SU-DHL-6 (cell line): ENCODE measurements at regions not wholly inside any gene's neighbourhood (a gene's known extent, or its start where the extent isn't known, plus 50 kb on each side); places are given as distances from the start of the nearest gene placed in this dataset.

Source experiments
- H2AFZ ChIP-seq: fragments of 200-600 bp; sonication (generic); 2 replicates; pipeline ENCODE4 v1.6.1; 2014; ENCODE audit warnings: low read depth, mild to moderate bottlenecking, moderate library complexity, mixed read lengths, antibody characterized with exemption, low read length; ENCODE audit not compliant: severe bottlenecking
- H3F3A ChIP-seq: fragments of 200-600 bp; shearing (Covaris generic); 2 replicates; pipeline ENCODE4 v1.6.0; 2016; ENCODE audit warnings: antibody characterized with exemption, mild to moderate bottlenecking; ENCODE audit not compliant: insufficient read depth
- H3K27ac ChIP-seq: fragments of 200-600 bp; sonication (generic); 2 replicates; pipeline ENCODE4 v1.5.1; 2016; ENCODE audit warnings: low read depth, mild to moderate bottlenecking, low read length, moderate library complexity, mixed read lengths
- H3K27me3 ChIP-seq: fragments of 200-600 bp; sonication (generic), shearing (Covaris generic); 2 replicates; pipeline ENCODE4 v1.6.0; 2014; ENCODE audit warnings: mild to moderate bottlenecking, low read length
- H3K36me3 ChIP-seq: fragments of 200-600 bp; sonication (generic); 2 replicates; pipeline ENCODE4 v1.6.1; 2014; ENCODE audit warnings: mild to moderate bottlenecking, low read length, mixed read lengths
- H3K4me2 ChIP-seq: fragments of 300-600, 200-600 bp; shearing (Covaris generic), sonication (generic); 2 replicates; pipeline ENCODE4 v1.6.0; 2014; ENCODE audit warnings: low read length, low read depth, mild to moderate bottlenecking; ENCODE audit not compliant: poor library complexity, severe bottlenecking
- H3K4me3 ChIP-seq: fragments of 200-600 bp; sonication (generic); 2 replicates; pipeline ENCODE4 v1.5.1; 2014; ENCODE audit warnings: antibody characterized with exemption, low read length, mild to moderate bottlenecking, mixed read lengths; ENCODE audit not compliant: insufficient read depth, poor library complexity, severe bottlenecking
- H3K79me2 ChIP-seq: fragments of 200-600 bp; sonication (generic); 2 replicates; pipeline ENCODE4 v1.6.1; 2014; ENCODE audit warnings: mild to moderate bottlenecking, low read length, moderate library complexity; ENCODE audit not compliant: insufficient read depth
- H3K9ac ChIP-seq: fragments of 200-600 bp; sonication (generic); 2 replicates; pipeline ENCODE4 v1.7.0; 2014; ENCODE audit warnings: mild to moderate bottlenecking, low read length
- H3K9me2 ChIP-seq: fragments of 200-600 bp; sonication (generic); replicated peaks from 2 replicates; pipeline ENCODE4 v1.6.1; 2014; ENCODE audit warnings: low read length; ENCODE audit not compliant: insufficient read depth
- H3K9me3 ChIP-seq: fragments of 200-600 bp; sonication (generic); 2 replicates; pipeline ENCODE4 v1.6.1; 2014; ENCODE audit warnings: low read length, mixed read lengths; ENCODE audit not compliant: insufficient read depth
- H4K20me1 ChIP-seq: fragments of 200-600 bp; sonication (generic); 2 replicates; pipeline ENCODE4 v1.6.1; 2014; ENCODE audit warnings: low read depth, mild to moderate bottlenecking, antibody characterized with exemption, low read length, moderate library complexity, mixed read lengths
- EZH2phosphoT487 ChIP-seq: fragments of 200-600 bp; sonication (generic), shearing (Covaris generic); conservative IDR thresholded peaks from 2 replicates; pipeline ENCODE4 v1.6.1; 2018; ENCODE audit warnings: mild to moderate bottlenecking, antibody characterized with exemption, low read length, moderate library complexity, mixed read lengths
- TF ChIP-seq, protein P1 (sequence below): fragments of 200-600 bp; sonication (generic); IDR thresholded peaks from one replicate; pipeline ENCODE4 v1.5.1; 2017; ENCODE audit warnings: antibody characterized with exemption, mild to moderate bottlenecking, low read length, moderate library complexity; ENCODE audit not compliant: insufficient read depth, poor library complexity, severe bottlenecking

DNA sequence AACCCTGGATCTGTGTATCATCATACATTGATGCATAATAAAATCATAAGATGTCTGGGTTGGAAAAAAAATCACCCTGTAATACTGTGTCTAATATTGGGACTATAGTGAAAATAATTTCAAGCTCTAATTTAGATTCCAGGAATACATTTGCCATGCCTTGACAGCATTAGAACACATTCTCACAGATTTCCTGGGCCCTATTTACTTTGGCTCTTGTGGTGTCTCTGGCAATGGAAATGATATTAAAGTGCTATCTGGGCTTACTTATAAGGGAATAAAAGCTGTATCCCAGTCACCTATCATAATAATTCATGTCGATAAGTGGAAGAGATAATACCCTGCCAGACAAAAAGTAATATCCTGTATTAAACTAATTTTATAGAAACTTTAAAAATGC lies 472.0 kb downstream of the ZPLD1 start:
- Histone ChIP-seq H3K9me3 (no peaks in the 10 kb centered on the region), H3K9ac (no peak overlapping the region), H3F3A (no peaks in the 10 kb centered on the region), H3K9me2 (no peaks in the 10 kb centered on the region), H3K4me3 (no peak overlapping the region), H2AFZ (no peak overlapping the region), H3K4me2 (no peak overlapping the region), H3K36me3 (no peaks in the 10 kb centered on the region), H3K79me2 (no peaks in the 10 kb centered on the region), H3K27ac (no peak overlapping the region), H4K20me1 (no peaks in the 10 kb centered on the region), H3K27me3 (no peaks in the 10 kb centered on the region)
- TF ChIP-seq, protein P1, sequence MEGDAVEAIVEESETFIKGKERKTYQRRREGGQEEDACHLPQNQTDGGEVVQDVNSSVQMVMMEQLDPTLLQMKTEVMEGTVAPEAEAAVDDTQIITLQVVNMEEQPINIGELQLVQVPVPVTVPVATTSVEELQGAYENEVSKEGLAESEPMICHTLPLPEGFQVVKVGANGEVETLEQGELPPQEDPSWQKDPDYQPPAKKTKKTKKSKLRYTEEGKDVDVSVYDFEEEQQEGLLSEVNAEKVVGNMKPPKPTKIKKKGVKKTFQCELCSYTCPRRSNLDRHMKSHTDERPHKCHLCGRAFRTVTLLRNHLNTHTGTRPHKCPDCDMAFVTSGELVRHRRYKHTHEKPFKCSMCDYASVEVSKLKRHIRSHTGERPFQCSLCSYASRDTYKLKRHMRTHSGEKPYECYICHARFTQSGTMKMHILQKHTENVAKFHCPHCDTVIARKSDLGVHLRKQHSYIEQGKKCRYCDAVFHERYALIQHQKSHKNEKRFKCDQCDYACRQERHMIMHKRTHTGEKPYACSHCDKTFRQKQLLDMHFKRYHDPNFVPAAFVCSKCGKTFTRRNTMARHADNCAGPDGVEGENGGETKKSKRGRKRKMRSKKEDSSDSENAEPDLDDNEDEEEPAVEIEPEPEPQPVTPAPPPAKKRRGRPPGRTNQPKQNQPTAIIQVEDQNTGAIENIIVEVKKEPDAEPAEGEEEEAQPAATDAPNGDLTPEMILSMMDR: no peak
- TF ChIP-seq EZH2phosphoT487: no peak

- H3K4me2 ChIP-seq: no peak overlapping the region
Measured at GRCh38 chr3:102909904-102910303, 475.1 kb downstream of the ZPLD1 start.

DNA sequence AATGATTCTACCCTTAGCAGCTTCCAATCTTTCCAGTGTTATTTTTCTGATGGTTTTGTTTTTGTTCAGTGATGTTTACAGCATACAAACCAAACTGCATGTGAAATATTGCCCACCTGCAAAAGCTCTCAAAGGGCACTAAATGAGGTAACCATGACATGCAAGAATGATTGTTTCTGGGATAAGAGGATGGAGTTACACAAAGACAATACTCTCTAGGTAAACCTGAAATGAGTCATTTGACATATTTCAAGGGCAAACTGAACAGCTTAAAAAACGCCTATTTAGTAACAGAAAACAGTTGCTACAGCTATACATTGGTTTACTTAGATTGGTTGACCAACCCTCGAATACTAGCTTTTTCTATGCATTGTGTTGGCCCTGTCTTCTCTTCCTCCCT lies 481.7 kb downstream of the ZPLD1 start:
- no peaks in the 10 kb centered on the region for H3K36me3 ChIP-seq
- H3K4me3 ChIP-seq: no peak overlapping the region
- H2AFZ ChIP-seq: no peak overlapping the region
- H3K4me2 ChIP-seq: no peak overlapping the region
- H3K79me2 ChIP-seq: no peaks in the 10 kb centered on the region
- H3K27me3 ChIP-seq: no peaks in the 10 kb centered on the region
- TF ChIP-seq, protein P1: no peak
- TF ChIP-seq EZH2phosphoT487: no peak
- no peaks in the 10 kb centered on the region for H3K9me2 ChIP-seq
- H4K20me1 ChIP-seq: no peaks in the 10 kb centered on the region
- H3F3A ChIP-seq: no peaks in the 10 kb centered on the region
- no peaks in the 10 kb centered on the region for H3K9me3 ChIP-seq
- H3K27ac ChIP-seq: no peak overlapping the region
- H3K9ac ChIP-seq: no peak overlapping the region

More at GRCh38 chr3:102909904-102910303, 475.1 kb downstream of the ZPLD1 start:
- no peaks in the 10 kb centered on the region for H3F3A ChIP-seq
- no peaks in the 10 kb centered on the region for H3K79me2 ChIP-seq
- H3K27me3 ChIP-seq: no peaks in the 10 kb centered on the region
- no peak overlapping the region for H3K4me3 ChIP-seq
- H3K9me3 ChIP-seq: no peaks in the 10 kb centered on the region
- TF ChIP-seq, protein P1: no peak
- TF ChIP-seq EZH2phosphoT487: no peak
- H2AFZ ChIP-seq: no peak overlapping the region
- H3K36me3 ChIP-seq: no peaks in the 10 kb centered on the region
- H3K9ac ChIP-seq: no peak overlapping the region
- H3K9me2 ChIP-seq: no peaks in the 10 kb centered on the region
- H4K20me1 ChIP-seq: no peaks in the 10 kb centered on the region
- no peak overlapping the region for H3K27ac ChIP-seq

- no peak overlapping the region for H3K9ac ChIP-seq
- no peak overlapping the region for H3K27ac ChIP-seq
- H3K27me3 ChIP-seq: no peaks in the 10 kb centered on the region
- no peak overlapping the region for H2AFZ ChIP-seq
- no peaks in the 10 kb centered on the region for H4K20me1 ChIP-seq
- H3K4me2 ChIP-seq: no peak overlapping the region
- no peaks in the 10 kb centered on the region for H3K36me3 ChIP-seq
- no peaks in the 10 kb centered on the region for H3K79me2 ChIP-seq
- TF ChIP-seq, protein P1: no peak
- TF ChIP-seq EZH2phosphoT487: no peak
- no peak overlapping the region for H3K4me3 ChIP-seq
- H3F3A ChIP-seq: no peaks in the 10 kb centered on the region
- H3K9me3 ChIP-seq: no peaks in the 10 kb centered on the region
- no peaks in the 10 kb centered on the region for H3K9me2 ChIP-seq
Measured at GRCh38 chr3:102926618-102927017, 491.8 kb downstream of the ZPLD1 start.
